Karpas-422 (cell line): ENCODE measurements at regions not wholly inside any gene's neighbourhood (a gene's known extent, or its start where the extent isn't known, plus 50 kb on each side); places are given as distances from the start of the nearest gene placed in this dataset.

Experiments
- DNase-seq: peaks from one replicate; pipeline ENCODE4 v3.0.0-alpha.2; 2015
- H2AFZ ChIP-seq: fragments of 200-600 bp; sonication (generic); 2 replicates; pipeline ENCODE4 v1.6.1; 2014; ENCODE audit warnings: antibody characterized with exemption, low read length, mixed read lengths
- H3K27ac ChIP-seq: fragments of 200-600 bp; sonication (generic); 2 replicates; pipeline ENCODE4 v1.5.1; 2014; ENCODE audit warnings: mild to moderate bottlenecking, low read length, moderate library complexity
- H3K27me3 ChIP-seq: fragments of 200-600 bp; sonication (generic); 2 replicates; pipeline ENCODE4 v1.6.1; 2014; ENCODE audit warnings: low read length, mixed read lengths
- H3K36me3 ChIP-seq: fragments of 200-600 bp; sonication (generic); 2 replicates; pipeline ENCODE4 v1.6.1; 2014; ENCODE audit warnings: low read length, mixed read lengths; ENCODE audit not compliant: insufficient read depth
- H3K4me1 ChIP-seq: fragments of 200-600 bp; sonication (generic); 2 replicates; pipeline ENCODE4 v1.6.1; 2014; ENCODE audit warnings: mild to moderate bottlenecking, low read length, mixed read lengths
- H3K4me2 ChIP-seq: fragments of 200-600 bp; sonication (generic); 2 replicates; pipeline ENCODE4 v1.6.1; 2014; ENCODE audit warnings: low read length, low read depth, mild to moderate bottlenecking; ENCODE audit not compliant: poor library complexity, severe bottlenecking
- H3K4me3 ChIP-seq: fragments of 200-600 bp; sonication (generic); 2 replicates; pipeline ENCODE4 v1.5.1; 2014; ENCODE audit warnings: mild to moderate bottlenecking, antibody characterized with exemption, low read length, mixed read lengths
- H3K79me2 ChIP-seq: fragments of 200-600 bp; sonication (generic); 2 replicates; pipeline ENCODE4 v1.6.1; 2014; ENCODE audit warnings: mild to moderate bottlenecking, low read length, mixed read lengths
- H3K9ac ChIP-seq: fragments of 200-600 bp; sonication (generic); 2 replicates; pipeline ENCODE4 v1.6.0; 2014; ENCODE audit warnings: low read length
- H3K9me2 ChIP-seq: fragments of 200-600 bp; sonication (generic), shearing (Covaris generic); replicated peaks from 2 replicates; pipeline ENCODE4 v1.6.0; 2014; ENCODE audit warnings: mild to moderate bottlenecking, low read length, moderate library complexity; ENCODE audit not compliant: insufficient read depth
- H3K9me3 ChIP-seq: fragments of 300-700, 200-600 bp; sonication (generic); 2 replicates; pipeline ENCODE4 v1.6.1; 2014; ENCODE audit warnings: low read length, mixed read lengths
- H4K20me1 ChIP-seq: fragments of 200-600 bp; sonication (generic); 2 replicates; pipeline ENCODE4 v1.6.1; 2014; ENCODE audit warnings: mild to moderate bottlenecking, antibody characterized with exemption, low read length, low read depth; ENCODE audit not compliant: insufficient read depth

DNA sequence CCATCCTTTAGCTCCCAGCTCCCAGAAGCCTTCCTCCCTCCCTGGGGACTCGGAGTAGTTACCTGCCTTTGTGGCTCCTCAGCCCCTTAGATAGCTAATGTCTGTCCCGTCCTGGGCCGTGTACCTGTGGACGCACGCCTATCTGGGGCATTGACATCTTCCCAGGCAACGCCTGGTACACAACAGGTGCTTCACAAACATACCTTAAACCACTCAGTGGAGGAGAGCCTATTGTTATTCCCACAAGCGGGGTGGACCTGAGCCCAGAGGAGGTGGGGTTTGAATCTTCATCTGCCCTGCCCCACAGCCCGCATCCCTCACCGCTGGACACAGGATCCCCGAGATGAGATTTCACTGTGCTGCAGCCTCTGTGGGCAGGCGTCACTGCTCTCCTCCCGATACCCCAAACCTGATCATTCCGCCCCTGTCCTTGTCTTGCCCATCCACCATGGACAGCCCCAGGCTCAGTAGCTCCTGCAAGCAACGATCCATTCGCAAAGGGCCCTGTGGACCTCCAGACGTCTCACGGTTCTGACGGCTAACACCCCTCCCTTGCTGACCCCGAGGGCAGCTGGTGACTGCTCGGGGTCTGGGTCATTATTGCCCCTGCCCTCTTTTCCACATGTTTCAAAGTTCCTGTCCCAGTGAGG, 73.8 kb upstream of the SHISAL1 start:
- Histone ChIP-seq H2AFZ (no peak overlapping the region), H3K4me1 (no peaks in the 10 kb centered on the region), H3K9ac (no peak overlapping the region), H4K20me1 (no peaks in the 10 kb centered on the region), H3K9me2 (no peaks in the 10 kb centered on the region), H3K9me3 (no peaks in the 10 kb centered on the region), H3K27me3 (no peaks in the 10 kb centered on the region), H3K79me2 (no peaks in the 10 kb centered on the region), H3K4me3 (no peak overlapping the region), H3K36me3 (no peaks in the 10 kb centered on the region), H3K4me2 (no peak overlapping the region), H3K27ac (no peak overlapping the region)
- DNase-seq: no peak

DNA sequence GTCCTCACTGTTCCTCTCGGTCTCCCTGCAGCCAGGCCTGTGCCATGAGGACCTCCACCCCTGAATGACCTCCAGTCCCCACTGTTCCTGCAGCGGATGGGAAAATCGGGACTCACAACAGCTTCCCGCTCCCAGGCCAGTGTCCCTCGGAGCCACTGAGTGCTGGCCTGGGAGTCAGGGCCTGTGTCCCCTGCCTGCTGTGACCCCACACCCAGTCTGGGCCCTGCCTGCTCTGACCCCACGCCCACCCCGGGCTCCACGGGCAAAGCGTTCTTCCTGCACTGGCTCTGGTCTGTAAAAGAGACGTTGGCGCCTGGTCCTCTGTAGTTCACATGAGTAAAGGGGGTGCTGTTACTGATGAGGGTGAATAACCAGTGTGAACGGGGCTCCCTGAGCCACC, 73.0 kb upstream of the SHISAL1 start:
- Histone ChIP-seq H2AFZ (no peak overlapping the region), H3K9ac (no peak overlapping the region), H3K27me3 (no peaks in the 10 kb centered on the region), H3K4me2 (no peak overlapping the region), H3K4me1 (no peaks in the 10 kb centered on the region), H4K20me1 (no peaks in the 10 kb centered on the region), H3K4me3 (no peak overlapping the region), H3K79me2 (no peaks in the 10 kb centered on the region), H3K36me3 (no peaks in the 10 kb centered on the region), H3K27ac (no peak overlapping the region), H3K9me2 (no peaks in the 10 kb centered on the region), H3K9me3 (no peaks in the 10 kb centered on the region)
- no peak for DNase-seq

DNA sequence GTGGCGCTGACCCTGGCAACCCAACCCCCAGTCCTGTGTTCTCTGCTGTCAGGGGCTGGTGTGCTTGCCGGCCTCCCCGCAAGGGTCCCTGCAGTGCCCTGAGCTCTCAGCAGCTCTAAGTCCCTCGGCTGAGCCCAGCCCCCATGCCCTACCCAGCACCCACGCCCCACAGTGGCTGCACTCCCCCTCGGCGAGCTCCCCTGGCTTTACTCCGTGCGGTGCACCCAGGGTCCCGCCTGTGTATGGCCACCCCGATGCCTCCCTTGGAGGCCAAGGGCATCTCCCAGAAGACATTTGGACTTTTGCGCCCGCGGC, 72.5 kb upstream of the SHISAL1 start:
- H3K4me1 ChIP-seq: no peaks in the 10 kb centered on the region
- no peak overlapping the region for H3K27ac ChIP-seq
- H3K9ac ChIP-seq: no peak overlapping the region
- H3K79me2 ChIP-seq: no peaks in the 10 kb centered on the region
- no peaks in the 10 kb centered on the region for H3K9me3 ChIP-seq
- no peaks in the 10 kb centered on the region for H3K9me2 ChIP-seq
- H3K36me3 ChIP-seq: no peaks in the 10 kb centered on the region
- H3K4me2 ChIP-seq: no peak overlapping the region
- no peak overlapping the region for H2AFZ ChIP-seq
- H4K20me1 ChIP-seq: no peaks in the 10 kb centered on the region
- H3K27me3 ChIP-seq: no peaks in the 10 kb centered on the region
- DNase-seq: no peak
- no peak overlapping the region for H3K4me3 ChIP-seq

DNA sequence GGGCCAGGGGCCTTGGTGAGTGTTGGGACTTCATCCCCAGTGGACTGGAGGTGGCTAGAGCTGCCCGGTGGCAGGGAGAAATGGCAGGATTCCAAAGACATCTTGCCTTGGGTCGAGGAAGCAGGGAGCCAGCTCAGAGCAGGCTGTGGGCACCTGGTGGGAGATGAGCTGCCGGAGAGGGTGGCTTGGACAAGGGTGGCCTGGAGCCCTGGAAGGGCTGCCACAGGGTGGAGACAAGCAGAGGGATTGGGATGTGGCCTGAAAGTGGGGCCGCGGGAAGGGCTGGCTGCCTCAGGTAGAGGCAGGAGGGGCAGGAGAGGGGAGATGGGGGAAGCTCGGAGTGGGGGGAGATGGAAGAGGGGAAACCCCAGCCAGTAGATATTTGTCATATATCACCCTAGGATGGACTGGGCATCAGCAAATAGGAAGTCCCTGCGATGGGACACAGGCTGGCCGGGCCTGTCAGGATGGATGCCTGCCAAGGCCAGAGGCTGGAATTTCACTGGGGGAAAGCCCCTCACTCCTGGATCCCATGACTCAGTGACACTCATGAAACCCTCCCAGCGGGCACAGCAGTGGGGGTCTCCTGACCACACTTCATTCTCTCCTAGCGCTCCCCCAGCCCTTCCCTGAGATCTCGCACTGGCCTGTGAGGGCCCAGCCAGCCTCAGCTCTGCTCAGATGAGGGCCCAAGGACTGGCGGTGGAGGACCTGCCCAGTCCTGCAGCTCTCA, 72.0 kb upstream of the SHISAL1 start:
- H3K79me2 ChIP-seq: no peaks in the 10 kb centered on the region
- H3K27me3 ChIP-seq: no peaks in the 10 kb centered on the region
- no peaks in the 10 kb centered on the region for H3K9me3 ChIP-seq
- H3K9ac ChIP-seq: no peak overlapping the region
- H3K4me1 ChIP-seq: no peaks in the 10 kb centered on the region
- no peak for DNase-seq
- H3K4me3 ChIP-seq: no peak overlapping the region
- H3K36me3 ChIP-seq: no peaks in the 10 kb centered on the region
- no peak overlapping the region for H2AFZ ChIP-seq
- H4K20me1 ChIP-seq: no peaks in the 10 kb centered on the region
- no peak overlapping the region for H3K27ac ChIP-seq
- no peak overlapping the region for H3K4me2 ChIP-seq
- H3K9me2 ChIP-seq: no peaks in the 10 kb centered on the region

DNA sequence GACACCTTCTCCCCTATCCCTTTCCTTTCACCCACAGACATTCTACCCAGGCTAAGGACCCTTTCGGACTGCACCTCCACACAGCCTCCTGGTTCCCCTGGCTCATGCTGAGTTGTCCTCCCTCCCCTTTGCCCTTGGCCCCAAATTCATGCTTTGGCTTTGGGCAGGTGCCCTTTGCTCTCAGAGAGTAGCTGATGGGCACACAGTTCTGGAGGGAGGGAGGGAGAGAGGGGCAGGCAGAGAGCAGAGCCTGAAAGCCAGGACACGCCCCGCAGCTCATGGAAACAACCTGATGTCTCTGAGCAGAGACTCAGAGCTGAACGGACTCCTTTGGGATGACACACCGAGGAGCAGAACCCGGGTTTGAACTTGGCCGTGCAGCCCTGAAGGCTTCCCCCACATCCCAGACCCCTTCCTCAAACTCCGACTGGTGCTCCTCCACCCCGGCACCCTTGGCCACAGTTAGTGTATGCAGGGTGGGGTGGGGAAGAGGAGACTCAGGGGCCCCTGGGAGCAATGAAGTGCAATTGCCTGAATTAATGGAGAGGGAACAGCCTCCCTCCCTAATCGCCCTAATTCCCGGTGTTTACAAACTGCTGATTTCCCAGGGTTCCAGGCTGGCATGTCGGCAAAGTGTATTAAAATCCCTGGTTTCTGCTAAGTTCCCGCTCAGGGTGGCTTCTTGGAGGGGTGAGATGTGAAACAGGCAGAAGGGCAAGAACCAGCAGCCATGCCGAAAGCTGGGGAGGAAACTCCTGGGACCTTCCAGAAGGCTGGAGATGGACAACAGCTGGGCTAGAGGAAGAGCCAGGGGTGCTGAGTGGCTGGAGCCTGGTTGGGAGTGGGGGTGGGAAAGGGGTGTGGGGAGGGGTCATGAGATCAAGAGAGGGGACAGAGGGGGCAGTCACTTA, 71.2 kb upstream of the SHISAL1 start:
- no peak overlapping the region for H2AFZ ChIP-seq
- H3K27ac ChIP-seq: no peak overlapping the region
- H3K4me1 ChIP-seq: no peaks in the 10 kb centered on the region
- no peak overlapping the region for H3K9ac ChIP-seq
- no peaks in the 10 kb centered on the region for H3K79me2 ChIP-seq
- no peaks in the 10 kb centered on the region for H3K9me3 ChIP-seq
- no peaks in the 10 kb centered on the region for H4K20me1 ChIP-seq
- H3K4me3 ChIP-seq: no peak overlapping the region
- DNase-seq: no peak
- no peak overlapping the region for H3K4me2 ChIP-seq
- no peaks in the 10 kb centered on the region for H3K27me3 ChIP-seq
- H3K9me2 ChIP-seq: no peaks in the 10 kb centered on the region
- H3K36me3 ChIP-seq: no peaks in the 10 kb centered on the region

DNA sequence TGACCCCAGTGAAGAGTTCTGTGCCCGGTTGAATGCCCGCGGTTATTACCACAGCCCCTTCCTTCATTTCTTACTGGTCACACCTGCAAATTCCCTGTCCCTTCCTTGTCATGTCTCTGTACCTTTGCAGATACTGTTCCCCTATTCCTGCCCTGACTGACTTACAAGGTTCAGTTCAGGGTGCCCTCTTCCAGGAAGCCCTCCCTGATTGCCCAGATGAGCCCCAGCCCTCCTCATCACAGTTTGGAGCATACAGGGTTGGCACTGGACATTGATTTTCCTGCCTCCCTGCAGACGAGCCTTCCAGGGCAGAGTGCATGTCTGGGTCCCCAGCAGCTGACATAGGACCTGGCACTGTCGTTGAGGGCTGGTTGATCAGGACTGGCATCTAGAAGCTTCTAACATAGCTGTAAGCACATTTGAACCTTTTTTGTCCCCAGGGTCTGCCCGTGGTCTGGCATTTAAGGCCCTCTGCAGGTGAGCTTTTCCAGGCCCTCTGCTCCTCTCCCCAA, 70.4 kb upstream of the SHISAL1 start:
- H3K9me3 ChIP-seq: no peaks in the 10 kb centered on the region
- H4K20me1 ChIP-seq: no peaks in the 10 kb centered on the region

DNA sequence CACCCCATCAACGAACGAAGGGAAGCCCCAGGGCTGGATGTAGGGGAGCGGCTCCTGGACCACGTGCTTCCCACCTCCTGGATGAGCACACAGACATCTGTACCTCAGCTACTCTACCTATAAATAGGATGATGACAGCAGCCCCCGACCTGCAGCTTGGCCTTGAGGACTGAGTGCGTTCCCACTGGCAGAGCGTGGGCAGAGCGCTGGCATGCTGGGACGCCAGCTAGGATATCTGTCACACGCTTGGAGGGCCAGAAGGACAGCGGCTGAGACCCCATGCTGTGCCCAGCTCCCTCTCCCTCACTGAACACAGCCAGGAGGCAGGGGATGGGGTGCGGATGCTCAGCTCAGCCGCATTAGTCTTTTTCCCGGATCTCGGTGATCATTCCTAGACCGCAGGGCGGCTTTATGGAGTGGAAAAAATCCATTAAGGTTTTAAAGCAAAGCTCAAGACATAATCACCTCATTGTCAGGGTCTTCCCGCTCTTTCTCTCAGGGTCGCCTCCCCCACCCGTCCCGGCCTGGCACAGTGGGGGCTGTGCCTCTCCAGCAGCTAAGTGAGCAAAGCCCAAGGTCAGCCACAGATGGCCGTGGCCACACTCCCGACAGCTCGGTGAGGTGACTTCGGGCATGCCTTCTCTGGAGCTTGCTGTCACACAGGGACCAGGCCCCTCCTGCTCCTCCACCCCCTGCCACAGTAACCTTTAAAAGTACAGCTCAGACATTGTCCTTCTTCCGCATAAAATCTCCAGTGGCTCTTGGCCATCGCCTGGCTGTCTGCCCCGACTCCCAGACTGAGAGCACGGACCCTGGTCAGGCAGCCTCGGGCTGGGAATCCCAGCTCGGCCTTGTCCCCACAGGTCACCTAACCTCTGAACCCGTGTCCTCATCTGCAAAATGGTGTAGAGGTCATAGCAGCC, 69.6 kb upstream of the SHISAL1 start:
- H4K20me1 ChIP-seq: no peaks in the 10 kb centered on the region
- no peaks in the 10 kb centered on the region for H3K9me2 ChIP-seq
- H3K36me3 ChIP-seq: no peaks in the 10 kb centered on the region
- H3K9ac ChIP-seq: no peak overlapping the region
- H3K27me3 ChIP-seq: no peaks in the 10 kb centered on the region
- no peaks in the 10 kb centered on the region for H3K79me2 ChIP-seq
- no peak for DNase-seq
- no peak overlapping the region for H3K4me2 ChIP-seq
- H2AFZ ChIP-seq: no peak overlapping the region
- H3K9me3 ChIP-seq: no peaks in the 10 kb centered on the region
- H3K4me3 ChIP-seq: no peak overlapping the region
- no peak overlapping the region for H3K27ac ChIP-seq
- no peaks in the 10 kb centered on the region for H3K4me1 ChIP-seq

More for the DNA sequence above, 70.4 kb upstream of the SHISAL1 start:
- Histone ChIP-seq H3K4me1 (no peaks in the 10 kb centered on the region), H2AFZ (no peak overlapping the region), H3K4me2 (no peak overlapping the region), H3K36me3 (no peaks in the 10 kb centered on the region), H3K9ac (no peak overlapping the region), H3K9me2 (no peaks in the 10 kb centered on the region), H3K27ac (no peak overlapping the region), H3K4me3 (no peak overlapping the region), H3K79me2 (no peaks in the 10 kb centered on the region), H3K27me3 (no peaks in the 10 kb centered on the region)
- DNase-seq: no peak
